NK-92 treated with Interleukin-12 subunit alpha and Interleukin-12 subunit beta, amount 100 ng/mL, for 24 hours (cell line): ENCODE measurements at regions not wholly inside any gene's neighbourhood (a gene's known extent, or its start where the extent isn't known, plus 50 kb on each side); places are given as distances from the start of the nearest gene placed in this dataset.

Source experiments
- DNase-seq: peaks from one replicate; lab custom pipeline; 2025; lab: John Stamatoyannopoulos, UW

DNA sequence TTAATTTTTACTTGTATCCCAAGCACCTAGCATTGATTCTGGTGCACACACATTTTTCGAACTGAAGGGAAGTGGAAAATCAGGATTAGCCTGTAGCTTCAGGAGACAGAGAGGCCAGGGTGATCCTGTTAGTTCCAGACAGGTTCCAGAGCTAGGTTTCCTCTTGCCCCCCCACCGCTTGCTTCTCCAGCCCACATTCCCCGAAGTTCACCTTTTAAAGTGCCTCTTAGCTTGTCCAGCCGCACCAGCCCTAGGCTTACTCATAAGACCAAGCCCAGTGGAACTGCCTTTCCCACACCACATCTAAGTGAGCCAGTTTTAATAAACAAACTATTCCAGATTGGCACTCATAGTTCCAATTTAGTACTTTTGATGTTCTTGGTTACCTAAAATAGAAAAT, 898.6 kb upstream of the KLHL29 start:
- DNase-seq, result no peak

DNA sequence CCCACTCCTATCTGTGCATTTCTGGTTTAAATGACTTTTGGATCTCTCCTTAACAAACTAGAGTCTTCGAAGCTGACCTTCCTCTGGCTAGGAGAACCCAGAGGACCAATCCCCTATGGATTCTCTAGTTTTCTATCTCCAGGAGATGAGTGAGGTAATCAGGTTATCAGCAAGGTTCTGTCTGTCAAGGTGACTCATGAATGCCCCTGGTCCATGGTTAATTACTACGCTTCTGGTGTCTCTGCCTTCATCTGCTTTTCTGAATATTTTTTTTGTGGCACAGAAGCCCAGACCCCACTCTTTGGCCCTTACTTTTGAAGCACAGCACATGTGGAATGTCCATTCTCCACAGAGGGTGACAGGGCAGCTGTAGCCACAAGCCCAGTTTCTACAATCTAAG, 897.9 kb upstream of the KLHL29 start:
- no peak for DNase-seq

DNA sequence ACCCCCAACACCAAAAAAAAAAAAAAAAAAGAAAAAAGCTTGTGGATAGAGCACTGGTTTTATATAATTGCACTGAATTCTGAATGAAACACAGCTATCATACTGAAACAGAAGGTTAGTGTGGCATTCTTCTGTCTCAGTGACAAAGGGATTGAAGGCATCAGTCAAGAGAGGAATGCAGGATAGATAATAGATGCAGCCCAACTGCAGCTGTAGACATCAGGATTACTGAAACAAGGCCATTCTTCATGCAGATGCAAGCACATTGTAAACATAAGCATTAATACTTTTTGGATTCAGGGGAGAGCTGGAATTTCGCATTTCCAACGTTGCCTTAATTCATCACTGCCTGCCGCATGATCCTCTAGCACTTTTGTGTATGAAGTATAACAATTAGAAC, 897.4 kb upstream of the KLHL29 start:
- DNase-seq, result no peak

DNA sequence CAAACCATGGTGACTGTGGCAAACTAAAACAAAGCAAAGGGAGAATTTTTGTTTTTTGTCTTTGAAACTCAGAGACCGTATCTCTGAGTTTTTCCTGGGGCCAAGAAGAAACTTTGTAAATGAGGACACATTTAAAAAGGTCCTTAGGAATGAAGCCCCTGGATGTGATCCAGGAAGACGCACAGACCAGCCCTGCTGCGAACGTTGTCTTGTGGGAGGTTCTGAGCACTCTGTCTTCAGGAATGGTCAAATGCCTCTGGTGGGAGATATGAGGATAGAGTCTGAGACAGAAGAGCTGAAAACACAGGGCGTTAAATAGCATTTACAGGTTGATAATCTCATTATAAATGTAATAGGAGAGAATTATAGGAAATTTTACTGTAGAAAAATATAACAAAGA, 893.5 kb upstream of the KLHL29 start:
- no peak for DNase-seq

DNA sequence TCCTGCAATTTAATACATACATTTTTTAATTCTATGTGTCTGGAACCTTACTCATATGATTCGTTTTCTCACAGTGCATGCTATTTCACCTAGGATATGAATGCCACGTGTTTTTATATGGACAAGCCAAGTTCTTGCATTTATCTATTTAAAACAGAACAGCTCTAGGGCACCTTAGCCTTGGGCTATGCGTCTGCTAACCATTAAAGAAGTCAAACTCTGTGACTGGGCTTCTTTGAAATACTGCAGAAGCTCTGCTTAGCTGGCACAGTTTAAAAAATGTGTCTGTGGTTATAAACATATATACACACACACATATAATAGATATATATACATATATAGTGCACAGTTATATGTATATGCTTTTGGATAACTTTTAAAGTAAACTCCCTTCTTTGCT, 890.8 kb upstream of the KLHL29 start:
- DNase-seq, result no peak

DNA sequence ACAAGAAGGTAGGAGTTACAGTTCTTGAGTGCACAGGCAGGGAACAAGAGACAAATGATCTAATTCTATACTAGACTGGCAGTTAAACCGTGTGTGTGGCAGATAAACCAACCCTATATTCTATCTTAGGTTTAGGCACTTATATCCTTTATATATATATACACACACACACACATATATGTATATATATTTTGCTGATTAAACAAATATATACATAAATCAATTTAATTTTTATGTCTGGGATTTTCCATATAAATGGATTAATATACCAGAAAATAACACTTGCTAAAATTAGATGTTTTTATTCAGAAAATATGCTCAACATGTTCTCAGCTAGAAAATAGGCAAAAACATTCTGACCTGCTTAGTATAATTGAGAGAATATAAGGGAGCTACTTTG, 887.9 kb upstream of the KLHL29 start:
- no peak for DNase-seq

DNA sequence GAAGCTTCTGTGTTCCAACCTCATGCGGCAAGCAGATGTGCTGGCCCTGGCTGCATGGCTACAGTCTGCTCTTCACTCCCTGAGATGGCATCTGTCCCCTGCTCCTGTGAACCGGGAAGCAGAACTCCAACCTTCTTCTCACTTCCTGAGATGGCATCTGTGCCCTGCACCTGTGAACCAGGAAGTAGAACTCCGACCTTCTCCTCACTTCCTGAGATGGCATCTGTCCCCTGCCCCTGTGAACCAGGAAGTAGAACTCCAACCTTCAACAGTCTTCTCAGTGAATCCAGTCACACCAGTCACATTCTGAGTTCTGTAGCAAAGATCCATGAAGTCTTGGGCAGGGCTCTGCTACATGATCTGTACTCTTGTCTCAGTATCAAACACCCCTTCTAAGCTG, 887.2 kb upstream of the KLHL29 start:
- no peak for DNase-seq

DNA sequence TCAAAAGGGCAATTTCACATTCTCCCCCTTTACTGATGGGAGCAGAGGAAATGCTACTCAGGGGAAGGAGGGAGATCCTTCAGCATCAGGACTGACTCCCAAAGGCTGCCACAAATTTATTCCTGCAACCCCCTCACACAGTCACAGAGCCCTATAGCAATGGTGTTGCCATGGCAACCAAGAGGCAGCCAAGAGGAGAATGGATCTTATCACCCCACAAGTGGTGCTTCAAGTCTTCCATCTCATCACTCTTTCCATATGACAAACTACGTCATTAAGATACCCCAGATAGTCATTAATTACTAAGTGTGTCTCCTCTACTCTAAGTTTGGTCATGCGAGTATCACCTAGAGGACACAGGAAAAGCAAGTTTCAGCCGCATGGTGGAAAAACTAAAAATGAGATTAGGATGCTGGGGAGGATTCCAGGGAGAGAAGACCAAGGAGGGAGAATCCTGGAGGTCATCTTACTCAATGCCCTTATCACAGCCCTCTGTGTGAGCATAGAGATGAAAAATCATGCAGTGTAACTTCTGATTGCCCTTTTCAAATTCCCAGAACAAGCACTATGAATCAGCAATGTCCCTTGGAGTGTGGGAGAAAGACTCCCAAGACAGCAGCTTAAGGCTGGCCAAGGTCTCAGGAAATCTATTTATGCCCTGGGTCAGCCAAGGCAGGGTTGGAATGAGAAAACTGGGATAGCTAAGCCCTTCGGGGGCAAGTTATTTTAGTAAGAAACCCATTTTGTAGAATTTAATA, 885.7 kb upstream of the KLHL29 start:
- DNase-seq, result no peak

DNA sequence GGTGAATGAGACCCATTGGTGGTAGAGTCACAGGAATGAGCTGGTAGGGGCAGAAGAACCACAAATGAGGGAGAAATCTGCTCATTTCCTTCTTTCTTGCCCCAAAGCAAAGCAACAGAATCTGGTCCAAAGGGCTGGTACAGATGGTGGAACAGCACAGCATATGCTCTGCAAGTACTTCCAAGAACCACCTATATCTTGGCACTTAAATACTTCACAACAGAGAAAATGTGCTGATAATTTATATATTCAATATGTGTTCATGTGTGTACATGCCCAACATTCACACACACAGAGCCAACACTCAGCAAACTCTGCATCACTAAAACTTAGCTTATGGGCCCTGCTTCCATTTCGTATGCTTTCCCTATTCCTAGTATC, 884.4 kb upstream of the KLHL29 start:
- no peak for DNase-seq

DNA sequence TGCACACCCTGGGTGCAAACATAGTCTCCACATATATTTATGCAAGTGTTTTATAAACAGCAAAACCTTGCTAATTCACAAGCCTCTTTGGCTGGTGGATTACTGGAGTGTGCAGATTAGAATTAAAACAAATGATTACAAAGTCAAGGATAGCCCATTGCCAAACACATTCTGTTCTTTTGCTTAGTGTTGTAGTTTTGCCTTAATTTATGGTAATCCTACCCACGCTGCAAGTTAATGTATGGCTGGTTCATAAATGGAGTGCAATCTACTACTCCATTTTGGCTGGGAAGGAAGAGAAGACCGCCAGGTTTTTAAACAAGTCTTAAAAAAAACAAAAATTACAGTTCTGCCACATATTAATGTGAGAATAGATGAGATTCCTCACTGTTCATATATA, 883.1 kb upstream of the KLHL29 start:
- no peak for DNase-seq

DNA sequence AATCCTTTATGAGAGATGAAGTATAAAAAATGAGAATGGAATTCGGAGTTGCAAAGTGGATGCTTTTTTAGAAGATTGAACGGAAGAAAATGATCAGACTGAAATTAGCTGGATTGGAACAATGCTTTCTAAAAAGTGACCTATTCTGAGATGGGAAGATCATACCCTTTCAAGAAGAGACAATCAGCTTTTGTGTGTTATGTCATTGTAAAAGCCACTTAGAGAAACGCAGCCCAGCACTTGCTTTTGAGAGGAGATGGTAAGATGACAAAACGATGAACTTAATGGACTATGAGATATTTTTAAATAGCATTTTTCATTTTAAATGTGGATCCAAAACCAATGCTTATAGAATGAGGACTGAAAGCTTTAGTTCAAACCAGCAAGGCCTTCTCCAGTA, 871.4 kb upstream of the KLHL29 start:
- DNase-seq, result no peak

DNA sequence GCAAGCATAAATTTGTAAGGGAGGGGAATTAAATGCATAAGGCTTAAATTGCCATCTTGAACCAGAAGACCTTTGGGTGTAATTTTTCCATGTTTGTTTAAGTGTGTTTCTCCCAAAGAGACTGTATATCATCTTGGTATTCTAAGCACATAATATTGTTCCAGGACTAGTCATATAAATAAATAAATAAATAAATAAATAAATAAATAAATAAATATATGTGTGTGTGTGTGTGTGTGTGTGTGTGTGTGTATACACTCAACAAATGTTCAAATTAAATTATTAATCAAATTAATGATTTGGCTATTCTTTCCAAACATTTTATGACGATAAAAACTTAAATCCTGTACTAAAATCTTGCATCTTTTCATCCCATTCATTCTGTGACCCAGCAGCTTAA, 867.8 kb upstream of the KLHL29 start:
- no peak for DNase-seq

DNA sequence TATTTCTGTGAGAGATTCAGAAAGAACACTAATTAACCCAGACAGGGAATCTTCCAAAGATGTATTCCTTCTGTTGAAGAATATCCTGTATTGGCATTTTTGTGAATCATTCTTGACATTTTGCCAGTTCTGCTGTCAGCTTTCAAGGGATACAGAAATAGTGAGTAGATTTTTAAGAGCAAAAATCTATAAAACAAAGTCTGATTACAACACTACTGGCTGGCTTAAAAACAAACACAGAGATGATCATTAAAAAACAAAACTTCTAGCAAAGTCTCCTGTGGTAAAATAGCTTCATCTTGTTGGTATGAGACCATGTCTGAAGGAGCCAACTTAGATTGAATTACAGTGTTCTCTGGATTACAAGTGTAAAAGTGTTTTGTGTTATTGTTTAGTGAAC, 866.3 kb upstream of the KLHL29 start:
- no peak for DNase-seq

DNA sequence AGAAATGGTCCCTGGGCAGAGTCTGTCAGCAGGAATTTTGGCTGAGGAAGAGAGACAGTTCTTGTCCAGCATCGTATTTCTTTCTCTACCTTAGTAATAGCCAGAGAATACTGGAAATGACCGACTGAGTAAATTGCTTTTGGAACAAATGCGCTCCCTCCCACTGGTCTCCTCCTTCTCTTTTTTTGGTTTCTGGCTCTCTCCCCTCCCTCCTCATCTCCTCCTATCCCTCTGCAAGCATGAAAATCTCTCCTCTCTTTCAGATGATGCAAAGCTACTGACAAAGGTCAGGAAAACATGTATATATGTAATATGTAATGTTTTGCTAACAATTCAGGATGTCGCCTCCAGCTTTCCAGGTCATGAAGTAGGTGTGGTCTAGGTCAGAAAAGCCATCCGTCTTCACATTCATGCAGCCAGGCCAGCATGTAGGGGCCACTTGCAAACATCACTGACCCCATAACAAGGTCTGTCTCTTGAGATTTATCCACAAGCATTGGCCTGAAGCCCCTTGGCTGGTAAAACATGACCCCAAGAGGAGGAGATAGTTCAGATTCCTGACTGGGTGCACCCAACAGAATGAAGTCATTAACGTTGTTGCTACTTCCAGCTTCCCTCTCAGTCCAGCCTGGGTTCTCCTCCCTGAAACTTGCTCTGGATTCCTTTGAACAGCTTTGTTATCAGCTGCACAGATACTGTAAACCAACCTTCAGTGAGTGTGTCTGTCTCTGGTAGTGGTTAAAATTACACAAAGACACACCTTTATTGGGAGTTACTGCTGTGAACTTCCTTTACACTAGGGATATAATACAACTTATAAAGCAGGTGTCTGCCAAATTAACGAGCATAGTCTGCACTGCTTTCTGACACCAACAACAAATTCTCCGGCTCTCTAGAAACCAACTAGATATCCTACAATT, 864.4 kb upstream of the KLHL29 start:
- no peak for DNase-seq

DNA sequence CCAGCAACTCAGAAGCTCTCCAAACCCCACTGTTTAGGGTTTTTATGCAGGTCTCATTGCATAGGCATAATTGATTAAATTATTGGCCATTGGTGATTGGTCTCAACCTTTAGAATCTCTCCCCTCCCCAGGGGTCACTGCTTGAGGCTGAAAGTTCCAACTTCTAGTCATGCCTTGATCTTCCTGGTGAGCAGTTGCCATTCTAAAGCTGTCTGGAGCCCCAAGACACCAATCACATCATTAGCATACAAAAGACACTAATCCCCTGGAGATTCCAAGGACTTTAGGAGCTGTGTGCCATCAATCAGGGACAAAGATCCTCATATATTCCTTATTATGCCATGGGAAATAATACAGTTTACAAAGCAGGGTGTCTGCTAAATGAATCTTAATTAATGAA, 863.4 kb upstream of the KLHL29 start:
- no peak for DNase-seq

DNA sequence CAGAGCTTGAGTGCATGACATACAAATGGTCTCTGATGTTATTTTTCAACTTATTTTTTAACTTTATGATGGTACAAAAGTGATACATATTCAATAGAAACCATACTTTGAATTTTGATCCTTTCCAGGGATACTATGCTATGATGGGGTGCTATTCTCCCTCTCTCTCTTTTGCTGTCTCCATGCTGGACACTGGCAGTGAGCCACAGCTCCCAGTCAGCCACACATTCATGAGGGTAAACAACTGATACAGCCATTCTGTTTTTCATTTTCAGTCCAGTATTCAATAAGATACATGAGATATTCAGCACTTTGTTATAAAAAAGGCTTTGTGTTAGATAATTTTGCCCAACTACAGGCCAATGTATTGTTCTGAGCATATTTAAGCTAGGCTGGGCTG, 859.3 kb upstream of the KLHL29 start:
- DNase-seq, result no peak

DNA sequence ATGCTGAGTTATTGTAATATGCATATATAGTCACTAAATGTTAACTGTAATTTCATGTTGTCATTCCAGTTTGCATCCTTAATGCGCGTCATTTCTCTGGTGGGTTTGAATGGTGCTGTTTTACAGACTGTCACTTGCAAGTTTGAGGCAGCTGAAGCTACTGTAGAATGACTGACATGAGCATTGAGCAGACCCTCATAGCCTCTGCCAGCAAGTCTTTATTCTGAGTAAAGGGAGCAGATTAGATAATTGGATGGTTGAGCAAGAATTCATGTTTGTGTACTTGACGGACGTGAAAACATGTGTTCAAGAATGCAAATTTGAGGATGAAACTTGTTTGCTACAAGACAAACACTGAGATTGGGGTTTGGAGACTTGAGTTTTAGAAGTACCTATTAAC, 854.8 kb upstream of the KLHL29 start:
- DNase-seq, result no peak

DNA sequence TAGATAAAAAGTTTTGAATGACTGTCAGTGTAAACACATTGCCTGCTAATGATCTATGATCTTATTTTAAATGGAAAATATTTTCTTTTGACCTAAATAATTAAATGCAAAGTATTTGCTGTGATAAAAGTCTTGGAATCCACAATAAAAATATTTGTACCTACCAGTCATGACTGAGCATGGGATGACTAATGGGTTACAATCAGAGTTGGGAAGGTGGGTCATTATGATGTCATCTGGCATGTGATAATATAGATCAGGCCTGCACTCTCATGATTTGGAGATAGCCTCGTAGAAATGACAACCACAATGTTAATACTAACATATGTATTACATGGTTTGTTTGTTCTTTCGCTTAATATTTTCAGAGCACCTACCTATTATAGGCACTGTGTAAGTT, 848.8 kb upstream of the KLHL29 start:
- DNase-seq, result no peak

DNA sequence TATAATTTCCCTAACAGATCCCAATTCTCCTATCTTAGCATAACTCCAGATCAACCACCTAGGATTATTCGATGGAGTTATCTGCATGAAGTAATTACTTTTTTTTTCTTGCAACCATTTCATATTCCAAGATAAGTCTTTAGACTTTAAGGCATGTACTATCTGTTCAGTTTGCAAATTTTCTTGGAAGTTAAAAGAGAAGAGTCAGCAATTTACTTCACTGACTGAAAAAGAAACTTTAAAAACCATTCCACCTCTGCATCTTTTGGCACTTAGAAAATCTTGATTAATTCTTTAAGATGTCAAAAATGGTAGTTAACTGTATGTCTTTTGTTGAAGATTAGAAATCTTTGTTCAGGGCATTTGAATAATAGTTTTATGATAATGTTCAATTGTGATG, 830.5 kb upstream of the KLHL29 start:
- no peak for DNase-seq

DNA sequence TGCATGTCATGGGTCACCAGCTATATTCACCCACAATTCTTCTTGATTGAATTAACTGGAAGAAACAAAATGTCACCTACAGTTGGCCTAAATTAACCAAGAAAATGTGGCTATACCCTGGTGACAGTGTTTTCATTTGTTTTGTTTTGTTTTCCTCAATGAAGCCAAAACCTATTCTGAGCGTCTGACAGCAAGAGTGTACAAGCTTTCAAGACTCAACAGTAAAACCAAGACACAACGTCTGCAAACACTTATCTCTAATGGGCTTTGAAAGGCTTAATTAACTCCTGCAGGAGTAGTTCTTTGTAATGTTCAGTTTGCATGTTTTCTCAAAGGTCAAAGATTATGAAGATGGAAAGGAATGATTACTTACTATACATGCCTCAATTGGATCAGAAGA, 827.6 kb upstream of the KLHL29 start:
- no peak for DNase-seq

DNA sequence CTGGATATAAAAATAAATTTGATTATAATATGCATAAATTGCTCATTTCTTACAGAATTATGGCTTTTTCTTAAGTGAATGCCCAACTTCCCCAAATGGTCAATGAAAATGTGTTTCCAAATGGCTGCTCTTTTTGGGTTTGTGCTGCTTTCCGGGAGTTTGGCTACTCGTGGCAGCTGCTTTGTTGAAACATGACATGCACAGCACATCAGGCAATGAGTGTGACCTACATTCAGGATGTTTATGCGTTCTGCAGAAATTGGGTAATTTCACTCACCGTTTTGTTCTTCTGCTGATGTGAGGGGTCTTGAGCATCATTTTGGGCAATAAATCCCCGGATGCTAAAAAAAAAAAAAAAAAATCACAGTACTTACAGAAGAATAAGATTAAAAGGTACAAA, 825.0 kb upstream of the KLHL29 start:
- no peak for DNase-seq

DNA sequence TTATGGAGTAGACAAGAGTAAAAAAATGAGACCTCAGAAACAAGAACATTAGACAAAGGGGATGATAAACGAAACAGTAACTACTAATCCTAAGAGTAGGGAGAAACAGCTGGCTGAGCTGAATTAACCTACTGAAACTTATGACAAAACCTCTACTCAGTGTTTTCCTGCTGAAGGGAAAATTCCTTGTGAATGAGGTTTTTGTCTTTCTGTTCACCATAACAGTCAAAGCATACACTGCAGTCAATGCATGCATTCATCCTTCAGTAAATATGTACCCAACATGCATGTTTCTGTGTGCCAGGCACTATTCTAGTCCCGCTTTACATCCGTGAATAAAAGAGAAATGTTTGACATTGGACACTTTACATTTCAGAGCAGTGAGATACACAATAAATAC, 805.6 kb upstream of the KLHL29 start:
- DNase-seq, result no peak

DNA sequence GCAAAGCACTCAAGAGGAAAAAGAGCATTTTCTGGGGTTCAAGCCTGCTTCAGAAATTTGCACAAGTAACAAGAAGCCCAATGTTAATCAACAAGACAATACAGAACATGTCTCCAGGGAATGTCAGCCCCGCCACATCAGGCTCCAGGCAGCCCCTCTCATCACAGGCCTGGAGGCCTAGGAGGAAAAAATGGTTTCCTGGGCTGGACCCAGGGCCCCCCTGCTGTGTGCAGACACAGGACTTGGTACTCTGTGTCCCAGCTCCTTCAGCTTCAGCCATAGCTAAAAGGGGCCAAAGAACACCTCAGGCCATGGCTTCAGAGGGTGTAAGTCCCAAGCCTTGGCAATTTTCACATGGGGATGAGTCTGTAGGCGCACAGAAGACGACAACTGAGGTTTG, 802.9 kb upstream of the KLHL29 start:
- no peak for DNase-seq

DNA sequence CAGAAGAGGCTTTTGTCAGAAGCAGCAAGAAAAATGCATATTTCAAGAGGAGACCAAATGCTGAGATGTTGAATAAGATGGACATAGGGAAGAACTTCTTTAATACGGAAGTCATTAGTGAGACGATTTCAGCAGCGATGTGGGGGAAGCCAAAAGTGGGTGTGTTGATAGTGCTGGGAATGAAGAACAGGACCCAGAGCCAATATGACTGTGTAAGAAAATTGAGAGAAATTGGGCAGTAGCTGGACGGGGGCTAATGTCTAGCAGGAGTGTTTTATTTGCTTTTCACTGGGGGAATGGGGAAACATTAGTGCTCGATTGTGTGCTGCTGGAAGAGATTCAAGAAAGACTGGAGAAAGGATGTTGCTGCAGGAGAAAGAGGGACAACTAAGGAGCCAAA, 788.7 kb upstream of the KLHL29 start:
- DNase-seq, result no peak
